Stimulated activated CD4-positive, alpha-beta T cell treated with anti-CD3 and anti-CD28 coated beads, Interleukin-12 subunit alpha, Interleukin-12 subunit beta, amount 100 ng/mL, for 4 hours (primary cell): ENCODE measurements at regions not wholly inside any gene's neighbourhood (a gene's known extent, or its start where the extent isn't known, plus 50 kb on each side); places are given as distances from the start of the nearest gene placed in this dataset.

Experiments
- DNase-seq: peaks from one replicate; pipeline ENCODE4 v3.0.0-alpha.2; 2020

DNA sequence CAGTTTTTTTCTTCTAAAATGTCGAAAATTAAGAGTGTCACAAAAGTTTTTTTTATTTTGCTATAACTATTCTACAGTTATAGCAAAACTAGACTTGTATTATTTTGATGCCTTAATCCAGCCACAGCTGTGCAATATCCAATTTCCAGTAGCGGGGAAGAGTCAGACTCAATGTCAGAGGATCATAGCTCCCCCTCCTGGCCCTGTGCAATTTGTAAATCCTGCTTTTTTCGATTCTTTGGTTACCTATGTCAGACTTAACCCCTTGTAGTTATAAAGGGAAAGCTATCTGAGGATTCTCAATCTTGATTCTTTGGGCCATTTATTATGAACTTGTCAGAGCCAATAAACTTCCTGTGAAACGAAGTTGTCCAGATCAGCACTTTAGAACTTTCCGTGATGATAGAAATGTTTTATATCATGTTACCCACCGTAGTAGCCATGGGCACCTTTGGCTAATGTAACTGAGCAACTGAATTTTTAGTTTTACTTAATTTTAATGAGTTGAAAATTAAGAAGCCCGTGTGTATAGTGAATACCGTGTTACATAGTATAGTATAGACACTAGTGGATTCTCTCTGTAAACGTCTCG is 87.7 kb upstream of the PRKCQ start:
- peak; percentile 20 for DNase-seq

DNA sequence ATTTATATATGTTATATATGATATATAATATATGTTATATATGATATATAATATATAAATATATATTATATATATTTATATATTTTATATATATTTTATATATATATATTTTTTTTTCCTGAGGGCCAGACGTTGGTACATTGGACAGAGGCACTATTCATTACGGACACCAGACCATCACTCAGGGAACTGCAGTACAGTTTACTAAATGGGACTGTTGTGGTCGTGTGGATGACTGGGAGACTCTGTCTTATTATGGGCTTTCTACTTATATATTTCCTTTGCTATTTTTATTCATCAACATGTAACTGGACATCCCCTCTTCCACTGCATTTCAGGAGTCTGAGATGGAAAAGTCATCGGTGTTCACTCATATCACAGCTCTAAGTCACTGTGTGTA is 87.1 kb upstream of the PRKCQ start:
- DNase-seq, result no peak

DNA sequence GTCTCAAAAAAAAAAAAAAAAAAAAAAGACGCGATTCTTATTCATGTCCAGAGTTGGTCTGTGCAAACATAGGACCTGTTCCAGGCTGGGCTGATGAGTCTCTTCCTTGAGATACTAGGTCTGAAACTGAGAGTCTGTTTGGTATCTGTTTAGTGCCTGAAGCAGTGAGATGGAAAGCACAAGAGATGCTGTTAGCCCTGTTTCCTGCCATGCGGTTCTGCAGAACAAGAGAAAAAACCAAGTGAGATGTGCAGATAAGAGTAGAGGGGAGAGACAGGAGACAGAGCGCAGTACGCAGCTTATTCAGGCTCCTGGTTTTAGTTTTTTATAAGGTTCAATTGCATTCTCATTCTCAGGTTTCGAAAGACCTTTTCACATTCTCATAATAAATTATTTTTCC is 85.8 kb upstream of the PRKCQ start:
- DNase-seq, result no peak

DNA sequence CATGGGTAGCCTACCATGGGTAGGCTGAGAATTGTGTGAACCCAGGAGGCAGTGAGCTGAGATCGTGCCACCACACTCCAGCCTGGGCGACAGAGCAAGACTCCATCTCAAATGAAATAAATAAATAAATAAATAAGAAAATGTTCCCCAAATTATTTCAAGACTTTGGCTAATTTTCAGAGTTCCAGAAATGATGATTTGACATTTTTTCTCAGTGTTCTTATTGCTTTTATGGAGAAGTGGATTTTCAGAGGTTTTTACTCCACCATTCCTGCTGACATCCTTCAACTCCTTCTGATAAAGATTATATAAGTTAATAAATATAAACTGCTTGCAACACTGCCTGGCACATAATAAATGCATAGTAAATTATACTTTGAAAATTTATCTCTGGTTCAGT is 80.4 kb upstream of the PRKCQ start:
- DNase-seq, result no peak

DNA sequence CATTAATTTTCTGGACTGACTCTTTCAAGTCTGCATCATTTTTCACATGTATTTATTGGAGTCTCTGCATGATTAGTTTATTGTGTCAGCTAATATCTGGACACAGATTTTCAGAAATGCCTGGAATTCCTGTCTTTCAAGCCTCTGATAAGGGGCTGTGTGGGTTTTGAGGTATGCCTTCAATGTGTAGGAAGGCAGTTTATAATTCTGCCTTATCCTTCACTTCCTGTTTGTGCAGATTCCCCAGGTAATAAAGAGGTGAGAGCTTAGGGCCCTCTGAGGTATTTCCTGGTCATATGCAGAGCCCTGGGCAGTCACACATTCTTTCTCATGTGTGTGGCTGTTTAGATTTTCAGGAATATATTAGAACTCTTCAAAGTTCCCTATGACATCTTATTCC is 79.4 kb upstream of the PRKCQ start:
- DNase-seq, result no peak

DNA sequence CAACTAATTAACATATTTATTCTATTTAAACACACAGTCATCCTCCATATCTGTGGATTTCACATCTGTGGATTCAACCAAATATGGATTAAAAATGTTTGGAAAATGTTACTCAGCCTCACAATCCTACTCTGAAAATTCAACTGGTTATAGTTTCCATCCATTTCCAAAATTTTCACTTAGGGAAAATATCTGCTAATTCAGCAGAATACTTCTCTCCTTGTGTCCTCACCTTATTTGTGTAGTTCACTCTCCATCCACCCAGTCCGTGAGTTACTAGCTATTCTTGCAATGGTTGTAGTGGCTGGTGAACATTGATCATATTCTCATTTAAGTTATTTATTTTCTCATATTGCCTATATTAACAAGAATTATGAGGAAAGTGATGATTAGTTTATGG is 77.6 kb upstream of the PRKCQ start:
- DNase-seq, result no peak

DNA sequence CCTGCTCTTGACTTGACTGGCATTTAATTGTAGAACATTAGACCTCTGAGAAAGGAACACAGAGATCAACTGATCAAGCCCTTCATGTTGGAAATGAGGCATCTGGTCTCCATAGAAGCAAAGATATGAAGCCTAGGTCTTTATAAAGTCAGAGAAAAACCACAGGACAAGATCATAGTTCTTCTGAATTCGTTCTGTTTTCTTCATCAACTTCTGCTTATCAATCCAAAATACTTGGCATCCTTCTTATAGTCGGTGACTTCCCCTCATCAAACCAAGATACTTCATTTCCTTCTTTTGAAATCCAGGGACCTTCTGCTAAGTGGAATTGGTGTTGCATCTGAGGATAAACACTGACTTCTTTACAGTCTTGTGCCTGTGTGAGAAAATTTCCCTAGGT is 77.1 kb upstream of the PRKCQ start:
- no peak for DNase-seq

DNA sequence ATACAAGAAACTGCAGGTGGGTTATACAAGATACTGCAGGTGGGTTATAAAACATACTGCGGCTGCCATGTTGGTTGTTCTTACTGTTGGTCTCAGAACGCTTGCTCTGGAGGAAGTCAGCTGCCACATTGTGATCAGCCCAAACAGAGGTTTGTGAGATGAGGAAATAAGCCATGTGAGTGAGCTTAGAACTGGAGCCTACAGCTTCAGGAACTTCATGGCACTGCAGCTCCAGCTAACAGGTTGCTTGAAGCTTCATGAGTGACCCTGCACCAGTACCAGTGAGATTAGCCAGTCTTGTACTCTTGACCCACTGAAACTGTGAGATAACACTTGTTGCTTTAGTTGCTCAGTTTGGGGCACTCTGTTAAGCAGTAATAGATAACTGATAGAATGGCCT is 74.5 kb upstream of the PRKCQ start:
- no peak for DNase-seq

DNA sequence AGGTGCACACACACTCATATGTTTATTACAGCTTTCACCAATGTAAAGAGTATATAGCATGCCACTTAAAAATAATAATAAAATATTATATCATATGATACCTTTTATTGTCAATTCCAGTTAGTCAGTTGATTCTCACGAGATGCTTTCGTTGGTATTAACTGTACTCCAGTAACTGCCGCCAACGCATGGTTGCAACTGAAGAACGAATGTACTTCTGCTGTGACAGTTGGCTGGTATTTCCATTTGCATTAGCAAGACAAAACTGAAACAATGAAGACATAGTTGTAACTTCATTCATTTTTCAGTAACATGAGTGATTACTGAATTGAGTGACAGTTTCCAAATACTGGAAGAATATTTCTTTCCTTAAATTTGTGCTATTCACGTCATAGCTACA is 70.5 kb upstream of the PRKCQ start:
- no peak for DNase-seq

DNA sequence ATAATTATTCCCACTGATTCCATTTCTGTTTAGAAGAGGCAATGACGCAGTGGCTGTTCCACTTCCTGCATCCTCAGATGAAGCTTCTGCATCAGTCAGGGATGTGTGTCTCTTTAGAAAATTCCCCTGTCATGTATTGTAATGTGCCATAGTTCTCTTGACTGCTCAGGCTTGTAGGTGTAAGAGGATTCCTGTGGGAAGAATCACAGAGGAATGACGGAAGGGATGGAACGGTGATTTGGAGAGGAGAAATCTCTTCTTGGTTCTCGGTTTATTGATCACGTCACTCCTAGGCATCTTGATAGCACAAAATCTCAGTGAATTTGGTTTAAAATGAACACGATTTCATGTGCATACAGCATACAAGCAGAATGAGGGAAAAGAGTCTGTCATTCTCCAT is 69.8 kb upstream of the PRKCQ start:
- DNase-seq, result no peak

DNA sequence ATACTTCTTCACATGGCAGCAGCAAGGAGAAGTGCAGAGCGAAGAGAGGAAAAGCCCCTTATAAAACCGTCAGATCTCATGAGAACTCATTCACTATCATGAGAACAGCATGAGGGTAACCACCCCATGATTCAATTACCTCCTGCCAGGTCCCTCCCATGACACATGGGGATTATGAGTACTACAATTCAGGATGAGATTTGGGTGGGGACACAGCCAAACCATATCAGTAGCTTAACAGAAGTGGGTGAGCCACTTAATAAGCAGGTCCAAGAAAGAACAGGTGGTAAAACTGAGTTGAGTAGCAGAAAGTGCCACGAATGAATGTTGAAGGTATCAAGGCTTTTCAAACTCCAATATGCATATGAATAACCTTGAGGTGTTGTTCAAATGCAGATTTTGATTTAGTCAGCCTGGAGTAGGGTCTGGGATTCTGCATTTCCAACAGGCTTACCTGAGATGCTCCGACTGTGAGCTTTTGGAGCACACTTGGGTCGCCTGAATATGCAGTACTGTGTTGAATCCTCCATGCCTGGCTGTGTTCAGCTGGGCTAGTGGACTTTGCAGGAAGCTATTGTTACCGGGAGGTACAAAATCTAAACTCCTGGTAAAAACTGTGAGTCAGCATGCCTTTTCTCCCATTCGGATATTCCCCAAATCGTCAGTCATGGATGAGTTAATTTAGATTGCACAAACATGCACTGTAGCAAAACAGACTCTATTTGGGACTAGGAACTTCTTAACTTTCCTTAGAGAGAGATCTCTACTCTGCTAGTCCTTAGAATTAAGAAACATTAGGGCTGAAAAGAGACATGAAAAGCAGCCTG is 69.0 kb upstream of the PRKCQ start:
- no peak for DNase-seq

DNA sequence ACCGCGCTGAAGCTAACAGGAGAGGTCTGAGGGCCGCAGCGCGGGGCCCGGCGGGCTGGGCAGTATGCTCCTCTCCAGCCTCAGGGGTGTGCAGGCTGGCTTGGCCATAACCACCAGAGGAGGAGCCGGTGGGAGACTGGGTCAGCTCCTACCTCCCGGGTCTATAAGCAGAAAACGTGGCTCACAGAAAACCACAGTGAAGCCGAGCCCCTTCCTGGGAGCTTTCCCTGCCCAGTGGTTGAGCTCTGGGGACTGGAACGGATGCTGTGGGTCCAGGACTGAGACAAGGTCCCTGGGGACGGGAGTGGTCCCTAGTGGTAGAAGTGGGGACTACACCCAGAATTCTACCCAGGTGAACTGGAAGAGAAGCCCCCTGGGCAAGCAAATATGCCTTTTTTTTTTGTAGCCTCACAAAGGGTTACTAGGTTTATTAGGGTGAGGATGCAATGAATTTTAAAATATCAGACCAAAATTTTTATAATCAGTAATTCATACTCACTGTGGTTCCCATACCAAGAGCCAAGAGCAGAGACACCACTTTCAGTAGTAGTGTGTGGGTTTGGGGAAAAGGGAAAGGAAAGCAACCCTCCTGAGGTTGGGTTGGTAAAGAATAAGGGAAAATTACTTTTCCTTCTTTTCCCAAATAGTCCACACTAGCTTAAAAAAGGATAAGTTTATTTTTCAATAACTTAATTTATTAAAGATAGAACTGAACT is 67.9 kb upstream of the PRKCQ start:
- peak; percentile 51 for DNase-seq

DNA sequence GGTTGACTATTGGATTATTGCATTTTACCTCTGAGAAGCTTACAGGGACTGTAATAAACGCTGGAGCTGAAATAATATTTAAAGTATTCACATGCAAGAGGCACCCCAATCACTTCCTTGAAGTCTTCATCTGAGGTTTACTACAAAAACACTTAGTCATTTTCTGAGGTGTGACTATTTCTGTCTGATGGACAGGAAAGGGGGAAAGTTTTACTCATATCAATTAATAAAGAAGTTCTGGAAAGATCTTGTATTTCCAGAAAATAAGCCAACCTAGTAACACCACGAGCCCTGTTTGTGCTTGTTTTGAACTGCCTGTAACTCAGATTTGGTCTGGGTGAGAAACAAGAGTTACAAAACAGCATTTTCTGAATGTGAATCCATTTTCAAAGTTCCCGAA is 63.9 kb upstream of the PRKCQ start:
- DNase-seq, result no peak

DNA sequence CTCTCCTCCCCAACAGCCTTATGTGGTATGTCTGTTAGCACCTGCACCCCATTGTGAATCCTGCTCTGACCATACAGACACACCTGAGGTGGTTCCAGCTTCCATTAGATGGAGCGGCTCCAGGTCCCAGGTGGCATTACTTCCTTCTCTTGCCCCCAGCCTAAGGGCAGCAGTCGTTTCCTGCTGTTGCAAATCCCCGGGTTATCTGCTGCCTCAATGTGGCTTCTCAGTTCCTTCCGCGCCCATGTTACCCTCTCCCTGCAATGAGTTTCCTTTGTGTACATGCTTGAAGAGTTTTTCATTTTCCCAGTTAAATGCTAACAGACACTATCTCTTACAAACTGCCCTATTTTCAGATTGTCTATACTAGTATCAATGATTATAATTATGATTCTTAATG is 62.8 kb upstream of the PRKCQ start:
- no peak for DNase-seq

DNA sequence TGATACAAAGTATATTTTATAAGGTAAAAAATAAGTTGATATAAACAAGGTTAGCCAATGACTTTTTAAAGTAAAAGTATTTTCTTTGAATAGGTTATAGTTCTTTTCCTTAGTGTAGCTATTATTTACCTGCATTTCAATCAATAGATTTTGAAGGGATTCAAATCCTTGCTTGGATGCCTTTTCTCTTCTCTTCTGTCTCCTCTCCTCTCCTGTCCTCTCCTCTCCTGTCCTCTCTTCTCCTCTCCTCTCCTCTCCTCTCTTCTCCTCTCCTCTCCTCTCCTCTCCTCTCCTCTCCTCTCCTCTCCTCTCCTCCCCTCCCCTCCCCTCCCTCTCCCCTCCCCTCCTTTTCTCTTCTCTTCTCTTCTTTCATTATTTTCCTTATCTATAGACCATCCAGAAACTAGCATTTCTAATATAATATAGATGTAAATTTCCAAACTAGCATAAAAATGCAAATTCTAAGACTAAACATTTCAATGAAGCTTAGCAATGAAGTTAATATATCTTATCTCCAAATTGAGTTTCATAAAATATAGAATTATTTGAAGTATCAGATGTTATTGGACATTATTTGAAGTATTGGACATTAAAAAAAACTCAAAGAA is 60.5 kb upstream of the PRKCQ start:
- DNase-seq, result no peak

DNA sequence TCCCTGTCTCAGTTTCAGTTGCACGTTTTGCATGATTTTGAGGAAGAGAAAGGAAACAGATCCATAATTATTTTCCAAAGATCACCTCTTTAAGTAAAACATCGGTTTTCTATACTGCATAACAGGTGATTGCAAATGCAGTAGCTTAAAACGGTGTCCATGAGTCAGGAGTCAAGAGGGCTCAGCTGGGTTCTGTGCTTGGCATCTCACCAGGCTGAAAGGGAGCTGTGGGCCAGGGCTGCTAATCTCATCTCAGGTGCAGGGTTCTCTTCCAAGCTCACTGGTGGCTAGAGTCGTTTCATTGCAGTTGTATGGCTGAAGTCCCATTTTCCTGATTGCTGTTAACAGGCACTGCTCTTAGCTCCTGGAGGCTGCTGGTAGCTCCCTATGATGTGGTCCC is 57.0 kb upstream of the PRKCQ start:
- DNase-seq, result no peak

DNA sequence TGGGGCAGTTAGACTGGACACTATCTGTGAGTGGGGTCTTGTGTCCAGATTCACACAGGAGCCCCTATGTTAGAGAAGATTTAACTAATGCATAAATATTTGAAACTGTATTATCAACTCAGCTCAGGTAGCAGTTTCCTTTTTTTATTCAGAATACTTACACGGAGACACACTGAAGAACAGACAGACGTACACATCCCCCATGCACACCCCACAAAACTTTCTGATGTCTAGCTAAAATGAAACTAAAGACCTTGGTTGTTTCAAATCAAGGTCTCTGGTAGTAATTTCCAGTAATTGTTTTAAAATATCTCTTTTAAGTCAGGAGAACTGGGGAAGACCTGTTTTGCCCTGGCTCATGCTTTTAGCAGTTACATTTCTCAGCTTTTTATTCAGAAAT is 55.7 kb upstream of the PRKCQ start:
- DNase-seq, result no peak
